ENCODE measurements at regions not wholly inside any gene's neighbourhood (a gene's known extent, or its start where the extent isn't known, plus 50 kb on each side); places are given as distances from the start of the nearest gene placed in this dataset.

DNA sequence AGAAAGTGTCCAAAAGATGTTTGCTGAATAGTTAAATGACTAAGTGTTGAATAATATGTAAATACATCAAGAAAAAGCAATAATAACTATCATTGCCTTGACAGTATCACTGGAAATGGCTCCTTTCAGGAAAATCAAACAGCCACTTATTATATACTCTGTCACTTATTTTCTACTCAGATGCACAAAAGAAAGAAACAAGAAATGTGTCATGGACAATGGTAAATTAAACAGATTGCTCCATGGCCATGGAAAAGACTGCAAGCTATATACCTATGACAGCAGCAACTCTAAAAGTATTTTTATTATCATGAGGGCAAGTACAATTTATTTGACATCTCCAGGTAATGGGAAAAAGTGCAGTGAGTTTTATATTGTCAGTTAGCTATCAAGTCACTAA, 52.9 kb upstream of the GUCY1A2 start:
- Histone ChIP-seq H3K27ac (ENCODE audit: low read depth, low read length) (no peak overlapping the region), H3K36me3 (ENCODE audit: control insufficient read depth in 2 of 3, insufficient read depth in 3 of 3, low read length in 3 of 3) (no peaks in the 10 kb centered on the region), H3K9me3 (ENCODE audit: control insufficient read depth in 2 of 3, low read length in 3 of 3) (no peaks in the 10 kb centered on the region), H3K4me3 (ENCODE audit: low read length) (no peak overlapping the region), H3K27me3 (ENCODE audit: control insufficient read depth in 2 of 2, insufficient read depth in 2 of 2, low read length in 2 of 2) (no peaks in the 10 kb centered on the region), H3K4me1 (ENCODE audit: control insufficient read depth in 2 of 2, insufficient read depth in 2 of 2, low read length in 2 of 2) (no peaks in the 10 kb centered on the region)
- Mint-ChIP-seq H3K27me3 (no peaks in the 10 kb centered on the region), H3K9me3 (peaks cover 0 to 13% (median 3%) of the 10 kb centered on the region in 11 donors), H3K27ac (no peak overlapping the region), H3K4me3 (no peak overlapping the region), H3K36me3 (peaks cover 0 to 3% (median 0%) of the 10 kb centered on the region in 5 donors), H3K4me1 (no peaks in the 10 kb centered on the region)
- intact Hi-C loops (cut with micrococcal nuclease), result no loop called here
- CTCF ChIA-PET, result no interaction called here
- POLR2A ChIA-PET, result no interaction called here
- no peak for ATAC-seq
- no peak for DNase-seq

Data from naive thymus-derived CD4-positive, alpha-beta T cell (primary cell).